ENCODE measurements at regions not wholly inside any gene's neighbourhood (a gene's known extent, or its start where the extent isn't known, plus 50 kb on each side); places are given as distances from the start of the nearest gene placed in this dataset.
"Not testable (repeated sequence)": the region's sequence is repeated elsewhere in the genome, so short reads cannot be mapped to it uniquely, and the experiment has no call there.

GRCh38 chr5:106658150-106658549 lies 1012.6 kb downstream of the EFNA5 start:
- DNase-seq, result no peak

GRCh38 chr5:106656821-106657220 lies 1013.9 kb downstream of the EFNA5 start:
- DNase-seq, result no peak

GRCh38 chr5:106649031-106649430 lies 1021.7 kb downstream of the EFNA5 start:
- no peak for DNase-seq

- no peak for DNase-seq
Observed at GRCh38 chr5:106648401-106648800, 1022.3 kb downstream of the EFNA5 start.

- DNase-seq, result no peak
Observed at GRCh38 chr5:106646106-106646505, 1024.6 kb downstream of the EFNA5 start.

- DNase-seq, result no peak
Observed at GRCh38 chr5:106640511-106640910, 1030.2 kb downstream of the EFNA5 start.

- DNase-seq, result no peak
Observed at GRCh38 chr5:106639488-106639887, 1031.2 kb downstream of the EFNA5 start.

GRCh38 chr5:106637275-106637674 lies 1033.5 kb downstream of the EFNA5 start:
- DNase-seq, result no peak

GRCh38 chr5:106634375-106634774 lies 1036.4 kb downstream of the EFNA5 start:
- no peak for DNase-seq

- DNase-seq, result no peak
Observed at GRCh38 chr5:106633825-106634224, 1036.9 kb downstream of the EFNA5 start.

GRCh38 chr5:106628456-106628855 lies 1042.3 kb downstream of the EFNA5 start:
- not testable (repeated sequence) for DNase-seq

GRCh38 chr5:106610041-106610440 lies 1060.7 kb downstream of the EFNA5 start:
- DNase-seq, result no peak

- no peak for DNase-seq
Observed at GRCh38 chr5:106601620-106602019, 1069.1 kb downstream of the EFNA5 start.

- DNase-seq, result no peak
Observed at GRCh38 chr5:106600803-106601202, 1069.9 kb downstream of the EFNA5 start.

GRCh38 chr5:106595864-106596263 lies 1074.9 kb downstream of the EFNA5 start:
- no peak for DNase-seq

GRCh38 chr5:106584268-106584667 lies 1086.5 kb downstream of the EFNA5 start:
- no peak for DNase-seq

GRCh38 chr5:106578736-106579135 lies 1092.0 kb downstream of the EFNA5 start:
- DNase-seq, result no peak

- no peak for DNase-seq
Observed at GRCh38 chr5:106574820-106575219, 1095.9 kb downstream of the EFNA5 start.

- DNase-seq, result no peak
Observed at GRCh38 chr5:106566031-106566430, 1104.7 kb downstream of the EFNA5 start.

- DNase-seq, result no peak
Observed at GRCh38 chr5:106545325-106545724, 1125.4 kb downstream of the EFNA5 start.

GRCh38 chr5:106543330-106543729 lies 1127.4 kb downstream of the EFNA5 start:
- no peak for DNase-seq

- DNase-seq, result no peak
Observed at GRCh38 chr5:106530150-106530549, 1140.6 kb downstream of the EFNA5 start.

- DNase-seq, result no peak
Observed at GRCh38 chr5:106525438-106525837, 1145.3 kb downstream of the EFNA5 start.

GRCh38 chr5:106523852-106524251 lies 1146.9 kb downstream of the EFNA5 start:
- DNase-seq, result no peak

- DNase-seq, result no peak
Observed at GRCh38 chr5:106522296-106522695, 1148.4 kb downstream of the EFNA5 start.

GRCh38 chr5:106521701-106522100 lies 1149.0 kb downstream of the EFNA5 start:
- DNase-seq, result no peak

All from CD4-positive, alpha-beta T cell treated with Interferon alpha-2 for 1 hour (primary cell).